ENCODE measurements at regions not wholly inside any gene's neighbourhood (a gene's known extent, or its start where the extent isn't known, plus 50 kb on each side); places are given as distances from the start of the nearest gene placed in this dataset.

DNA sequence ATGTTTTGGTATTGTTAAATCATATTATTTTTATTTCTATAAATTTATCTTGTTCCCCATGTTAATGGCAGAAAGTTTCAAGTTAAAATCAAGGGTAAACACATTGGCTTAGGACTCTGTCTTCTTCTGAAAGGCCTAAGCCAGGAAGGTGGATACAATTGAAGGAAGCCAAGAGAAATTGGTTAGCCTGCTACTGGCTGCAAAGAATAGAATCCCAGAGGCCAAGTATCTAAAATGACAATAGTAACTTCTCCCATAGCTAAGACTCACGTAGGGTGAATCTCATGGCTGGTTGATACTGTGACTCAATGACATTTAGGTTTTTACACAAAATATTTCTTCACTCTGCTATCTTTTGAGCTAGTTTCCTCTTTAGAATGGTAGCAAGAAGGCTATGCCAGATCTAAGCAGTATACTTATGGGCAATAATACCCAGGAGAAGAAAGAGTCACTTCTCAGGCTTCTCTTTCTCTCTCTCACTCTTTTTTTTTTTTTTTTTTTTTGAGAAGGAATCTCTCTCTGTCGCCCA, 621.5 kb upstream of the TBL1XR1 start:
- TF ChIP-seq, protein P1, sequence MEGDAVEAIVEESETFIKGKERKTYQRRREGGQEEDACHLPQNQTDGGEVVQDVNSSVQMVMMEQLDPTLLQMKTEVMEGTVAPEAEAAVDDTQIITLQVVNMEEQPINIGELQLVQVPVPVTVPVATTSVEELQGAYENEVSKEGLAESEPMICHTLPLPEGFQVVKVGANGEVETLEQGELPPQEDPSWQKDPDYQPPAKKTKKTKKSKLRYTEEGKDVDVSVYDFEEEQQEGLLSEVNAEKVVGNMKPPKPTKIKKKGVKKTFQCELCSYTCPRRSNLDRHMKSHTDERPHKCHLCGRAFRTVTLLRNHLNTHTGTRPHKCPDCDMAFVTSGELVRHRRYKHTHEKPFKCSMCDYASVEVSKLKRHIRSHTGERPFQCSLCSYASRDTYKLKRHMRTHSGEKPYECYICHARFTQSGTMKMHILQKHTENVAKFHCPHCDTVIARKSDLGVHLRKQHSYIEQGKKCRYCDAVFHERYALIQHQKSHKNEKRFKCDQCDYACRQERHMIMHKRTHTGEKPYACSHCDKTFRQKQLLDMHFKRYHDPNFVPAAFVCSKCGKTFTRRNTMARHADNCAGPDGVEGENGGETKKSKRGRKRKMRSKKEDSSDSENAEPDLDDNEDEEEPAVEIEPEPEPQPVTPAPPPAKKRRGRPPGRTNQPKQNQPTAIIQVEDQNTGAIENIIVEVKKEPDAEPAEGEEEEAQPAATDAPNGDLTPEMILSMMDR (conservative IDR thresholded peaks at IDR 0.05; ENCODE audit: low read length): no peak
- TF ChIP-seq EZH2phosphoT487 (IDR thresholded peaks at IDR 0.05; ENCODE audit: borderline replicate concordance): no peak

Measured in Loucy (cell line).